ENCODE measurements at regions not wholly inside any gene's neighbourhood (a gene's known extent, or its start where the extent isn't known, plus 50 kb on each side); places are given as distances from the start of the nearest gene placed in this dataset.

- TF ChIP-seq CTCF (IDR thresholded peaks at IDR 0.05): no peak
- no peak for TF ChIP-seq ZFX (IDR thresholded peaks at IDR 0.05; ENCODE audit: borderline replicate concordance)
Observed at GRCh38 chr18:73742957-73743356, 404.7 kb downstream of the FBXO15 start.

Measured in 22Rv1 (cell line).